ENCODE measurements at regions not wholly inside any gene's neighbourhood (a gene's known extent, or its start where the extent isn't known, plus 50 kb on each side); places are given as distances from the start of the nearest gene placed in this dataset.
A peak's percentile ranks its signal among the peaks of the same experiment; 100 is the strongest.

DNA sequence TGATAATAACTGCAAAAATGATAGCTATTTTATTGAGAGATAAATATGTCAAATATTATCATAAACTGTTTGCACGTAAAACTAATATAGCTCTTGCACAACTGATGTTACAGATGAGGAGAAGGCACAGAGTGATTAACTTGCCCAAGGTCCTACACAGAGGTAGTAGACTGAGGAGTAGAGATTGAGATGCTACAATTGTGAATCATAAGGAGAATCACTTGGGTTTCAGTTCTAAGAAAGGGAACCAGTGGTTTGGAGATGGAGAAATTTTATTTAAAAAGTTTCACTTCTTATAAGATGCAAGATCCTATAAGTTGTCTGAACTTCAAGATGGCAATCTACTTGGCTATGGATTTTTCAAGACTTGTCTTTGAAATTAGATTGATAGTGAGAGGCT is 224.8 kb upstream of the RAG2 start:
- H3K4me3 ChIP-seq (ENCODE audit: low read length in 2 of 2), result no peak overlapping the region
- no peaks in the 10 kb centered on the region for H3K36me3 ChIP-seq (ENCODE audit: control insufficient read depth in 2 of 2, insufficient read depth in 2 of 2, low read length in 1 of 2)
- no peak for DNase-seq (ENCODE audit: low read depth in 6 of 9, low spot score in 9 of 9)
- H3K27ac ChIP-seq (ENCODE audit: low read depth in 1 of 2, low read length in 1 of 2), result no peak overlapping the region
- no peaks in the 10 kb centered on the region for H3K27me3 ChIP-seq (ENCODE audit: control insufficient read depth in 2 of 2, insufficient read depth in 1 of 2, low read length in 1 of 2)
- no peaks in the 10 kb centered on the region for H3K4me1 ChIP-seq (ENCODE audit: control insufficient read depth in 2 of 2, insufficient read depth in 2 of 2, low read length in 2 of 2)
- 95% methylated on average over 1 of the region's 1 CpG for WGBS
- H3K9me3 ChIP-seq (ENCODE audit: control insufficient read depth in 2 of 2, insufficient read depth in 1 of 2, low read length in 1 of 2), result no peaks in the 10 kb centered on the region

DNA sequence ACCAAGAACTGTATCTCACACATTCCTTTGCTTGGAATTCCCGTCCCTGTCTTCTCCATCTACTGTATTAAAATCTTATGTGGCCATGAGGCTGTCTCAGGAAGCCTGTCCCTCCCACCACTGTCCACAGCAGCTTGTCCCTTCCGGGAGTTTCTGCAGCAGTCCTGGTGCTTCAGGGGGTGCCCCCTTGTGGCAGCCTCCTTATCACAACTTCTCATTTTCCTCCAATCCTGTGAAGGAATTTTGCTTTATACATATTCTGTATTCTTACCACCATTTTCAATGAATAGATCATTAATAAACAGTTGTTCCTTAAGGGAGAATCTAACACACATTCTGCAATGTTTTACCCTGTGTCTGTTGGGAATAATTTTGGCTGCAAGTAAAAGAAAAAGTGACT is 220.4 kb upstream of the RAG2 start:
- H3K9me3 ChIP-seq (ENCODE audit: control insufficient read depth in 2 of 2, insufficient read depth in 1 of 2, low read length in 1 of 2), result no peaks in the 10 kb centered on the region
- no peaks in the 10 kb centered on the region for H3K36me3 ChIP-seq (ENCODE audit: control insufficient read depth in 2 of 2, insufficient read depth in 2 of 2, low read length in 1 of 2)
- no peaks in the 10 kb centered on the region for H3K4me1 ChIP-seq (ENCODE audit: control insufficient read depth in 2 of 2, insufficient read depth in 2 of 2, low read length in 2 of 2)
- H3K27ac ChIP-seq (ENCODE audit: low read depth in 1 of 2, low read length in 1 of 2), result no peak overlapping the region
- no peak overlapping the region for H3K4me3 ChIP-seq (ENCODE audit: low read length in 2 of 2)
- no peaks in the 10 kb centered on the region for H3K27me3 ChIP-seq (ENCODE audit: control insufficient read depth in 2 of 2, insufficient read depth in 1 of 2, low read length in 1 of 2)
- 61% methylated on average over 2 of the region's 2 CpGs for WGBS
- DNase-seq (ENCODE audit: low read depth in 6 of 9, low spot score in 9 of 9), result peak in 8 of 9 donors; percentile 2 to 29 (median 6)

DNA sequence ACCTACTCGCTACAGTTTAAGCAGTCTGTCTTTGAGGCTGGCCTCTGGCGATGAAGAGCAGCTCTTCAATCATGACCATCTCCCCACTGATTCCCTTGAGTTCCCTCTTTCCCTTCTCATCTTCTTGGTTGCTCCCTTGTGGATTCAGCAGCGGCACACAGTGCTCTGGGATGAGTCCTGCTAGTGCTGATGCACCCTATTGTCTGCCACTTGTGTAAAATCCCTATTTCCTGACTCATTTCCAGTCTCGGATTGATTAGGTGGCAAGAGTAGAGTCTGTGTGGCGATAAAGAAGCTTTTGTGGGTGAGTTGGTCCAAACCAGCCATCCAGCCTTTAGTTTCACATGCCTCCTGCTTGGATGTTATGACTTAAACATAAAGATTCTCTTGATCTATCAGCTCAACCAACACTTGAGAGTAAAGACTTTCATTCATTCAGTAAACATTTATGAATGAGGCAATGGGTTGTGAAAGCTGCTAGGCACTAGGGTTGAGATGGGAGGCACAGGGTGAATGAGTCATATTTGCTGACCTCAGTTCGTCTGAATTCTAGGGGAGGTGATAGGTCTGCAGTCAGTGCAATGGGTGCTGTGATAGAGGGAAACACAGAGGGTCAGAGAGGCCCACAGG is 219.4 kb upstream of the RAG2 start:
- Histone ChIP-seq H3K27ac (ENCODE audit: low read depth in 1 of 2, low read length in 1 of 2) (no peak overlapping the region), H3K36me3 (ENCODE audit: control insufficient read depth in 2 of 2, insufficient read depth in 2 of 2, low read length in 1 of 2) (no peaks in the 10 kb centered on the region), H3K4me1 (ENCODE audit: control insufficient read depth in 2 of 2, insufficient read depth in 2 of 2, low read length in 2 of 2) (no peaks in the 10 kb centered on the region), H3K9me3 (ENCODE audit: control insufficient read depth in 2 of 2, insufficient read depth in 1 of 2, low read length in 1 of 2) (no peaks in the 10 kb centered on the region), H3K27me3 (ENCODE audit: control insufficient read depth in 2 of 2, insufficient read depth in 1 of 2, low read length in 1 of 2) (no peaks in the 10 kb centered on the region), H3K4me3 (ENCODE audit: low read length in 2 of 2) (no peak overlapping the region)
- no peak for DNase-seq (ENCODE audit: low read depth in 6 of 9, low spot score in 9 of 9)
- WGBS, result 91% methylated on average over 6 of the region's 6 CpGs

DNA sequence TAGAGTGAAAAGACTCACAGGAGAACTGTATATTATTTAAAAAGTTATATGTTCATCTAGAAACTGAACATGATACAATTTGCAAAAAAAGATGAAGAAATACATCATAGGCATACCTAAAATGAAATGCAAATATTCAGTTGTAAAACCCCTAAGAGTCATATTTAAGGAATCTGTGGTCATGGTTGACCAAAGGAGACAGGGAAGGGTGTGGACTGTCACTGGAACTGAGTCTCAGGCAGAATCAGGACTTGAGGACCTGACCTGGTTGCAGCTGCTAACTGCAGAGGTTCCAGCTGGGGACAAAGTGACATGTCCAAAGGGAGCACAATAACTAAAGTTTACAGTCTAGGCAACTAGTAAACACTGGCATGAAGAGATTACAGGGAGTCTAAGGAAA is 211.3 kb upstream of the RAG2 start:
- Histone ChIP-seq H3K4me3 (ENCODE audit: low read length in 2 of 2) (no peak overlapping the region), H3K27ac (ENCODE audit: low read depth in 1 of 2, low read length in 1 of 2) (no peak overlapping the region), H3K4me1 (ENCODE audit: control insufficient read depth in 2 of 2, insufficient read depth in 2 of 2, low read length in 2 of 2) (no peaks in the 10 kb centered on the region), H3K27me3 (ENCODE audit: control insufficient read depth in 2 of 2, insufficient read depth in 1 of 2, low read length in 1 of 2) (no peaks in the 10 kb centered on the region), H3K36me3 (ENCODE audit: control insufficient read depth in 2 of 2, insufficient read depth in 2 of 2, low read length in 1 of 2) (no peaks in the 10 kb centered on the region), H3K9me3 (ENCODE audit: control insufficient read depth in 2 of 2, insufficient read depth in 1 of 2, low read length in 1 of 2) (no peaks in the 10 kb centered on the region)
- no peak for DNase-seq (ENCODE audit: low read depth in 6 of 9, low spot score in 9 of 9)

DNA sequence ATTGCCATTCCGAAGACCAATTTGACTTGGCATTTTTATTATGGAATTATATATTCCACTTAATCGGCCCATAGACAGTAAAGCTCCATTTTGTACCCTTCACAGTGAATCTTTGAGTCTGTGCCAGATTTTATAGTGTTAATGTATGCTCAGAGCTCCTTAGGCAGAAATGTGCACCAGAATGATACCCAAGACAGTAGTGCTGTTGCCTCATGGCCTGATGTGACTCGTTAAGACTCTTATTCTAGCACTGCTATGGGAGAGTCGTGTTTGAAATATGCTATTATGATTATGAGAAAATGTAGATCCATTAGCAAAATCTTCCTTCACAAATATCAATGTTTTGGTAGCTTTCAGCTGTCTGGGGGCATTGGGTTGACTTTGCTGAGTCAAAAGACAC is 209.8 kb upstream of the RAG2 start:
- 94% methylated on average over 4 of the region's 4 CpGs for WGBS
- Histone ChIP-seq H3K36me3 (ENCODE audit: control insufficient read depth in 2 of 2, insufficient read depth in 2 of 2, low read length in 1 of 2) (no peaks in the 10 kb centered on the region), H3K9me3 (ENCODE audit: control insufficient read depth in 2 of 2, insufficient read depth in 1 of 2, low read length in 1 of 2) (no peaks in the 10 kb centered on the region), H3K4me3 (ENCODE audit: low read length in 2 of 2) (no peak overlapping the region), H3K27ac (ENCODE audit: low read depth in 1 of 2, low read length in 1 of 2) (no peak overlapping the region), H3K27me3 (ENCODE audit: control insufficient read depth in 2 of 2, insufficient read depth in 1 of 2, low read length in 1 of 2) (no peaks in the 10 kb centered on the region), H3K4me1 (ENCODE audit: control insufficient read depth in 2 of 2, insufficient read depth in 2 of 2, low read length in 2 of 2) (no peaks in the 10 kb centered on the region)
- no peak for DNase-seq (ENCODE audit: low read depth in 6 of 9, low spot score in 9 of 9)

DNA sequence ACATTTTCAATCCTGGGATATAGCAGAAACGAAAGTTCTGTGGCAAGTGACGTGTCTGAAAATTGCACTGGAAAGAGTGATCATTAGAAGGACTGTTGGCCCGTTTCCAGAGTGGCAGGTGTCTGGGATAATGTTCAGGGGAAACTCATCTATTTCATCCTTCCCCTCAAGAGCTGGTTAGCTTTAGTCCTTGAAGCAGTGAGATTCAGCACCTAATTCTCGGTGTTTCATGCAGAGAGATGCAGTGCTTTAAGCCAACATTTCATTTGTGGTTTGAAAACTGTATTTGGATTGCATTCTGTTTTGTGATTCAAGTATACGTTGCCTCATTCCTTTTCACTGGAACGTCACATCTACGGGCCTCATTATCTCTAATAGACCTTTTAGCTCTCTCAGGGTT is 205.0 kb upstream of the RAG2 start:
- no peak for DNase-seq (ENCODE audit: low read depth in 6 of 9, low spot score in 9 of 9)
- Histone ChIP-seq H3K4me3 (ENCODE audit: low read length in 2 of 2) (no peak overlapping the region), H3K27ac (ENCODE audit: low read depth in 1 of 2, low read length in 1 of 2) (no peak overlapping the region), H3K36me3 (ENCODE audit: control insufficient read depth in 2 of 2, insufficient read depth in 2 of 2, low read length in 1 of 2) (no peaks in the 10 kb centered on the region), H3K27me3 (ENCODE audit: control insufficient read depth in 2 of 2, insufficient read depth in 1 of 2, low read length in 1 of 2) (no peaks in the 10 kb centered on the region), H3K9me3 (ENCODE audit: control insufficient read depth in 2 of 2, insufficient read depth in 1 of 2, low read length in 1 of 2) (no peaks in the 10 kb centered on the region), H3K4me1 (ENCODE audit: control insufficient read depth in 2 of 2, insufficient read depth in 2 of 2, low read length in 2 of 2) (no peaks in the 10 kb centered on the region)
- 90% methylated on average over 7 of the region's 7 CpGs for WGBS

DNA sequence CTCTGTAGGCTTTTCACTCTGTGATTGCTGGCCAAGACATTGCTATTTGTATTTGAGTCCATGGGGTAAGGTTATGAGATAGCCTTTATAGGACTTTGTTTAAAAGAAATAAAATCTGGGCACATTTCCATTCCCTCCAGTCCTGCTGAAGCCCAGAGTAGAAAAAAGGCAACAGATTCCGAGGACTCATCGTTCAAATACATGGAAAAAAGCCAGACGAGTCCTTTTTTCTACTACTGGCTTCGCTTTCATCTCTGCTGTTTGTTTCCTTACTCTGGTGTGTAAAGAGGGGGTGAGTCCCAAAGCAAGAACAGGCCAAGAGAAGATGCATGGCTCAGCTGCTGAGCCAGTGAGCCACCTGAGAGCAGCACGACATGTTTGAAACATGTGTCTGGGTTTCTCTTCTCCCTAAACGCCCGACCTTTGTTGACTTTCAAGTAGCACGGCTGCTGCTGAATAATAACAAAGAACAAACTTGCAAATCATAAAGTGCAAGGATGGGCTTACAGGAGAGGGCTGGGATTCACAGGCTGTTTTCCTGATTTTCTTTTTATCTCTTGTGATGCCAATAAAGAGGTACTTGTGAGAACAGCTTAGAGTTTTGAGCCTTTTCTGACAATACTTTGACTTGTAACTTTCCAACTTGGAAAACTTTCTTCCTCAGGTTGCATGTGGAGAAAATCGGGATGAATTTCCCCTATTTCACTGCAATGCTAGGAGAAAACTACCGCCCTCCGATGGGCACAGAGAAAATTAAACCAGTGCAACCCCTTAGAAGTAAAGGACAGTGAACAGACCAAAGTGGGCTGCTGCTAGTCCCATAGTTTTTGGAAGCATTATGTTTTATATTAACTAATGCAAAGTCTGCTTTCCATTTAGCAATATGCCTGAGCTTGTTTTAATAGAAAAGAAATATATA is 195.2 kb upstream of the RAG2 start:
- Histone ChIP-seq H3K27ac (ENCODE audit: low read depth in 1 of 2, low read length in 1 of 2) (no peak overlapping the region), H3K36me3 (ENCODE audit: control insufficient read depth in 2 of 2, insufficient read depth in 2 of 2, low read length in 1 of 2) (no peaks in the 10 kb centered on the region), H3K4me1 (ENCODE audit: control insufficient read depth in 2 of 2, insufficient read depth in 2 of 2, low read length in 2 of 2) (no peaks in the 10 kb centered on the region), H3K27me3 (ENCODE audit: control insufficient read depth in 2 of 2, insufficient read depth in 1 of 2, low read length in 1 of 2) (peaks cover 3 to 8% of the 10 kb centered on the region in 2 donors), H3K4me3 (ENCODE audit: low read length in 2 of 2) (no peak overlapping the region), H3K9me3 (ENCODE audit: control insufficient read depth in 2 of 2, insufficient read depth in 1 of 2, low read length in 1 of 2) (no peaks in the 10 kb centered on the region)
- DNase-seq (ENCODE audit: low read depth in 6 of 9, low spot score in 9 of 9), result peak in 2 of 9 donors; percentile 1 to 5
- 49% methylated on average over 11 of the region's 11 CpGs for WGBS

DNA sequence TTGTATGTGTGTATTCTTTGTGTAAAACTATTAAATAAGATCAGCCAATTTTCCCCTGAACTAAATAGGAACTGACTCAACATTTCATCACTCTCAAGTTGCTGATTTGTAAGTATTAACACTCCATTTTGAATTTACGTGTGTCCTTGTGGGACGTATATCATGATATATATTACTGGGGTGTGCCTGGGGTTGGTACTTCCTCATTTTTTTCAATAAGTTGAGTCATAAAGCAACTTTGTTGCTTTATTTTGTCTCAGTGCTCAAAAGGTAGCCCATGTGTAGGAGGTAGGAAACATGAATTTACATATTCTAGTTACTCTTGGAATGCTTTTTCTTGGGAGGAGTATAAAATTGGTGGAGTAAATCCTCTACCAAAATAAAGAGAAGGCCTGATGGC is 193.9 kb upstream of the RAG2 start:
- H3K27ac ChIP-seq (ENCODE audit: low read depth in 1 of 2, low read length in 1 of 2), result no peak overlapping the region
- DNase-seq (ENCODE audit: low read depth in 6 of 9, low spot score in 9 of 9), result no peak
- H3K4me1 ChIP-seq (ENCODE audit: control insufficient read depth in 2 of 2, insufficient read depth in 2 of 2, low read length in 2 of 2), result no peaks in the 10 kb centered on the region
- H3K27me3 ChIP-seq (ENCODE audit: control insufficient read depth in 2 of 2, insufficient read depth in 1 of 2, low read length in 1 of 2), result peaks cover 3 to 8% of the 10 kb centered on the region in 2 donors
- no peaks in the 10 kb centered on the region for H3K9me3 ChIP-seq (ENCODE audit: control insufficient read depth in 2 of 2, insufficient read depth in 1 of 2, low read length in 1 of 2)
- 96% methylated on average over 2 of the region's 2 CpGs for WGBS
- H3K36me3 ChIP-seq (ENCODE audit: control insufficient read depth in 2 of 2, insufficient read depth in 2 of 2, low read length in 1 of 2), result no peaks in the 10 kb centered on the region
- no peak overlapping the region for H3K4me3 ChIP-seq (ENCODE audit: low read length in 2 of 2)

DNA sequence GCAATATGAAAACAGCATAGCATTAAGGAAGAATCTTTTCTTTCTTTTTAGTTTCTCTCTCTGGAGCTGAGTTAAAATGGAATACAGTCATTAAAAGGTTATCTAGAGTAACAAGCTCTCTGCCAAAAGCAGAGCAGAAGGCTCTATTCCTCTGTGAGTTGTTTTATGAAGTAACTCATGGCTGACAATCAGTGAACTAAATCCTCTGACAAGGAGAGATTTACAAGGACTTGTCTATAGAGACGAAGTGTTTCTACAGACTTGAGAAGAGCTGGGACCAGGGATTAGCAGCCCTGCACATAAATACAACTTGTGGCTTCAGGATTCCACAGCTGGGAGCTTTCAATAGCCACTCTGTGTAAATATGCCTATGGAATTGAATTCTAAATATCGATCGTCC is 192.5 kb upstream of the RAG2 start:
- Histone ChIP-seq H3K4me3 (ENCODE audit: low read length in 2 of 2) (no peak overlapping the region), H3K4me1 (ENCODE audit: control insufficient read depth in 2 of 2, insufficient read depth in 2 of 2, low read length in 2 of 2) (no peaks in the 10 kb centered on the region), H3K36me3 (ENCODE audit: control insufficient read depth in 2 of 2, insufficient read depth in 2 of 2, low read length in 1 of 2) (no peaks in the 10 kb centered on the region), H3K27ac (ENCODE audit: low read depth in 1 of 2, low read length in 1 of 2) (no peak overlapping the region), H3K27me3 (ENCODE audit: control insufficient read depth in 2 of 2, insufficient read depth in 1 of 2, low read length in 1 of 2) (peaks cover 3 to 8% of the 10 kb centered on the region in 2 donors), H3K9me3 (ENCODE audit: control insufficient read depth in 2 of 2, insufficient read depth in 1 of 2, low read length in 1 of 2) (no peaks in the 10 kb centered on the region)
- no peak for DNase-seq (ENCODE audit: low read depth in 6 of 9, low spot score in 9 of 9)
- WGBS, result 89% methylated on average over 3 of the region's 3 CpGs
